HEK293T (cell line): ENCODE measurements at regions not wholly inside any gene's neighbourhood (a gene's known extent, or its start where the extent isn't known, plus 50 kb on each side); places are given as distances from the start of the nearest gene placed in this dataset.

ENCODE experiments used
- CTCF ChIA-PET: fragments of 350-600 bp; formaldehyde crosslinking; extraction: SDS; loops from one replicate; lab custom pipeline; 2021; ENCODE audit warnings: antibody characterized with exemption, inconsistent platforms; lab: Yijun Ruan, JAX
- POLR2A ChIA-PET: fragments of 350-600 bp; formaldehyde crosslinking; extraction: SDS; loops from one replicate; lab custom pipeline; 2020; ENCODE audit warnings: antibody characterized with exemption, inconsistent platforms; lab: Yijun Ruan, JAX
- DNase-seq: peaks from one replicate; pipeline ENCODE4 v3.0.0; 2012; ENCODE audit warnings: mixed read lengths; ENCODE audit errors: extremely low spot score
- ARNT ChIP-seq: fragments of 450-650 bp; IDR thresholded peaks from 2 replicates; pipeline ENCODE4 v1.6.1; 2017; ENCODE audit warnings: mild to moderate bottlenecking
- BHLHE40 ChIP-seq: fragments of 450-650 bp; IDR thresholded peaks from 2 replicates; pipeline ENCODE4 v1.6.1; 2016; ENCODE audit warnings: mild to moderate bottlenecking, moderate library complexity, borderline replicate concordance
- CTBP1 ChIP-seq: fragments of 450-650 bp; IDR thresholded peaks from 2 replicates; pipeline ENCODE4 v1.6.1; 2016; ENCODE audit warnings: borderline replicate concordance
- ELF4 ChIP-seq: fragments of 450-650 bp; IDR thresholded peaks from 2 replicates; pipeline ENCODE4 v1.6.1; 2017; ENCODE audit warnings: antibody characterized with exemption
- FOXA1 ChIP-seq: fragments of 450-650 bp; IDR thresholded peaks from 2 replicates; pipeline ENCODE4 v1.6.1; 2016; ENCODE audit warnings: mild to moderate bottlenecking
- FOXK2 ChIP-seq: fragments of 450-650 bp; IDR thresholded peaks from 2 replicates; pipeline ENCODE4 v1.6.1; 2016; ENCODE audit warnings: mild to moderate bottlenecking
- FOXM1 ChIP-seq: fragments of 450-650 bp; IDR thresholded peaks from 2 replicates; pipeline ENCODE4 v1.6.1; 2017; ENCODE audit warnings: mild to moderate bottlenecking, borderline replicate concordance
- HDGF ChIP-seq: fragments of 450-650 bp; IDR thresholded peaks from 2 replicates; pipeline ENCODE4 v1.6.1; 2017; ENCODE audit warnings: antibody characterized with exemption, borderline replicate concordance
- L3MBTL2 ChIP-seq: fragments of 450-650 bp; conservative IDR thresholded peaks from 2 replicates; pipeline ENCODE4 v1.6.1; 2016; ENCODE audit warnings: mild to moderate bottlenecking
- LEF1 ChIP-seq: fragments of 450-650 bp; IDR thresholded peaks from 2 replicates; pipeline ENCODE4 v1.6.1; 2017; ENCODE audit warnings: mild to moderate bottlenecking, borderline replicate concordance
- NFRKB ChIP-seq: fragments of 450-650 bp; IDR thresholded peaks from 2 replicates; pipeline ENCODE4 v1.6.1; 2016; ENCODE audit warnings: mild to moderate bottlenecking, moderate library complexity
- PKNOX1 ChIP-seq: fragments of 450-650 bp; IDR thresholded peaks from 2 replicates; pipeline ENCODE4 v1.6.1; 2016
- SP1 ChIP-seq: fragments of 450-650 bp; IDR thresholded peaks from 2 replicates; pipeline ENCODE4 v1.6.1; 2017
- SUZ12 ChIP-seq: fragments of 450-650 bp; IDR thresholded peaks from 2 replicates; pipeline ENCODE4 v1.6.1; 2016; ENCODE audit warnings: mild to moderate bottlenecking
- TARDBP ChIP-seq: fragments of 450-650 bp; IDR thresholded peaks from 2 replicates; pipeline ENCODE4 v1.6.1; 2016
- ZNF384 ChIP-seq: fragments of 450-650 bp; IDR thresholded peaks from 2 replicates; pipeline ENCODE4 v1.6.1; 2016

- DNase-seq: no peak
- TF ChIP-seq PKNOX1 (no peak), HDGF (no peak), FOXK2 (no peak), L3MBTL2 (no peak), FOXM1 (no peak), ARNT (no peak), LEF1 (no peak), SUZ12 (no peak), CTBP1 (no peak), ZNF384 (no peak), FOXA1 (no peak)
- ChIA-PET CTCF (interaction anchor here (0.7 kb wide), 1 partner anchor 39 kb away, joined by 3 read pairs; no protein-coding TSS in a partner anchor), POLR2A (no interaction called here)
These were observed 224.3 kb downstream of the ANAPC1 start for GRCh38 chr2:111659361-111660333.

GRCh38 chr2:111660811-111661210 lies 223.2 kb downstream of the ANAPC1 start:
- ChIA-PET CTCF (no interaction called here), POLR2A (no interaction called here)
- TF ChIP-seq L3MBTL2 (no peak), LEF1 (no peak), PKNOX1 (no peak), SP1 (no peak), FOXA1 (no peak), NFRKB (no peak)

GRCh38 chr2:111661286-111661940 lies 222.6 kb downstream of the ANAPC1 start:
- CTCF ChIA-PET: no interaction called here
- DNase-seq: no peak
- POLR2A ChIA-PET: no interaction called here
- no peak for TF ChIP-seq FOXA1
- TF ChIP-seq LEF1: no peak
- no peak for TF ChIP-seq CTBP1
- no peak for TF ChIP-seq BHLHE40
- no peak for TF ChIP-seq PKNOX1
- no peak for TF ChIP-seq L3MBTL2
- TF ChIP-seq ELF4: no peak
- TF ChIP-seq ZNF384: no peak
- no peak for TF ChIP-seq ARNT
- TF ChIP-seq SUZ12: no peak
- TF ChIP-seq NFRKB: no peak
- no peak for TF ChIP-seq HDGF
- no peak for TF ChIP-seq FOXM1
- no peak for TF ChIP-seq FOXK2

More at GRCh38 chr2:111660811-111661210, 223.2 kb downstream of the ANAPC1 start:
- DNase-seq: no peak

- CTCF ChIA-PET: no interaction called here
- no peak for TF ChIP-seq NFRKB
- no peak for TF ChIP-seq TARDBP
- no peak for TF ChIP-seq SUZ12
- TF ChIP-seq ZNF384: no peak
- TF ChIP-seq HDGF: no peak
- TF ChIP-seq FOXM1: no peak
- TF ChIP-seq FOXK2: no peak
- no peak for TF ChIP-seq LEF1
- POLR2A ChIA-PET: no interaction called here
These were observed 221.8 kb downstream of the ANAPC1 start for GRCh38 chr2:111662039-111662770.

GRCh38 chr2:111662771-111663470 lies 221.1 kb downstream of the ANAPC1 start:
- CTCF ChIA-PET: no interaction called here
- no peak for DNase-seq
- TF ChIP-seq FOXK2 (no peak), PKNOX1 (no peak), ZNF384 (no peak), BHLHE40 (no peak), HDGF (no peak), LEF1 (no peak), TARDBP (no peak), NFRKB (no peak), CTBP1 (no peak), FOXA1 (no peak), SP1 (no peak), FOXM1 (no peak), ARNT (no peak), SUZ12 (no peak), ELF4 (no peak), L3MBTL2 (no peak)
- POLR2A ChIA-PET: no interaction called here

More at GRCh38 chr2:111662039-111662770, 221.8 kb downstream of the ANAPC1 start:
- DNase-seq: no peak
